ENCODE measurements at regions not wholly inside any gene's neighbourhood (a gene's known extent, or its start where the extent isn't known, plus 50 kb on each side); places are given as distances from the start of the nearest gene placed in this dataset.

DNA sequence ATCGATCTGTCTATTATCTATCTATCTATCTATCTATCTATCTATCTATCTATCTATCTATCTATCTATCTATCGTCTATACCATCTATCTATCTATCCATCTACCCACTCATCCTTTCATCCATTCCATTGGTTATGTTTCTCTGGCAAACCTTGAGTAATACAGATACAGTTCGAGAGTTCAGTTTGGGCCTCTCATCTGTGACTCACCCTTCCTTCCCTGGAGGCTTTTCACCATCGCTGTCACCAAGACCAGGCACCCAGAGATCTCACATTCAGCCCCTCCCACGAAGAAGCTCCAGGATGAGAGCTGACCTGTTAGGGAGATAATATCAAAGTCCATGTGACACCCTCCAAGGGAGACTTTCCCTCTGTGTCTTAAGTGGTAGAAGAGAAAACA is 164.1 kb upstream of the CELF4 start:
- no peak for TF ChIP-seq EZH2 (IDR thresholded peaks at IDR 0.05; ENCODE audit: insufficient read depth, low read length)
- TF ChIP-seq, protein P1, sequence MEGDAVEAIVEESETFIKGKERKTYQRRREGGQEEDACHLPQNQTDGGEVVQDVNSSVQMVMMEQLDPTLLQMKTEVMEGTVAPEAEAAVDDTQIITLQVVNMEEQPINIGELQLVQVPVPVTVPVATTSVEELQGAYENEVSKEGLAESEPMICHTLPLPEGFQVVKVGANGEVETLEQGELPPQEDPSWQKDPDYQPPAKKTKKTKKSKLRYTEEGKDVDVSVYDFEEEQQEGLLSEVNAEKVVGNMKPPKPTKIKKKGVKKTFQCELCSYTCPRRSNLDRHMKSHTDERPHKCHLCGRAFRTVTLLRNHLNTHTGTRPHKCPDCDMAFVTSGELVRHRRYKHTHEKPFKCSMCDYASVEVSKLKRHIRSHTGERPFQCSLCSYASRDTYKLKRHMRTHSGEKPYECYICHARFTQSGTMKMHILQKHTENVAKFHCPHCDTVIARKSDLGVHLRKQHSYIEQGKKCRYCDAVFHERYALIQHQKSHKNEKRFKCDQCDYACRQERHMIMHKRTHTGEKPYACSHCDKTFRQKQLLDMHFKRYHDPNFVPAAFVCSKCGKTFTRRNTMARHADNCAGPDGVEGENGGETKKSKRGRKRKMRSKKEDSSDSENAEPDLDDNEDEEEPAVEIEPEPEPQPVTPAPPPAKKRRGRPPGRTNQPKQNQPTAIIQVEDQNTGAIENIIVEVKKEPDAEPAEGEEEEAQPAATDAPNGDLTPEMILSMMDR (IDR thresholded peaks at IDR 0.05; ENCODE audit: insufficient read depth, low read depth, low read length), result no peak
